Liver (tissue), 3 donors: ENCODE measurements at regions not wholly inside any gene's neighbourhood (a gene's known extent, or its start where the extent isn't known, plus 50 kb on each side); places are given as distances from the start of the nearest gene placed in this dataset.

Source experiments
- NR2F2 ChIP-seq: IDR thresholded peaks from 2 replicates; pipeline ENCODE4 v1.6.1; 2016; ENCODE audit warnings: antibody characterized with exemption
- RAD21 ChIP-seq, 2 donors: IDR thresholded peaks; 2 replicates each; pipeline ENCODE4 v1.6.1; 2016; ENCODE audit warnings: antibody characterized with exemption in 2 of 2, mild to moderate bottlenecking in 2 of 2
- TAF1 ChIP-seq: conservative IDR thresholded peaks from 2 replicates; pipeline ENCODE4 v1.6.1; 2016; ENCODE audit warnings: antibody characterized with exemption, mild to moderate bottlenecking
- TF ChIP-seq, protein P1 (sequence below): fragments of 150-350 bp; IDR thresholded peaks from 2 replicates; pipeline ENCODE4 v1.5.1; 2017; ENCODE audit warnings: improper control_type of control experiment, low read depth, low read length; ENCODE audit not compliant: missing input control
- TF ChIP-seq, protein P2 (sequence below): IDR thresholded peaks from 2 replicates; pipeline ENCODE4 v1.6.1; 2016; ENCODE audit warnings: antibody characterized with exemption
- donor health status: healthy.
- donor health status: healthy.

DNA sequence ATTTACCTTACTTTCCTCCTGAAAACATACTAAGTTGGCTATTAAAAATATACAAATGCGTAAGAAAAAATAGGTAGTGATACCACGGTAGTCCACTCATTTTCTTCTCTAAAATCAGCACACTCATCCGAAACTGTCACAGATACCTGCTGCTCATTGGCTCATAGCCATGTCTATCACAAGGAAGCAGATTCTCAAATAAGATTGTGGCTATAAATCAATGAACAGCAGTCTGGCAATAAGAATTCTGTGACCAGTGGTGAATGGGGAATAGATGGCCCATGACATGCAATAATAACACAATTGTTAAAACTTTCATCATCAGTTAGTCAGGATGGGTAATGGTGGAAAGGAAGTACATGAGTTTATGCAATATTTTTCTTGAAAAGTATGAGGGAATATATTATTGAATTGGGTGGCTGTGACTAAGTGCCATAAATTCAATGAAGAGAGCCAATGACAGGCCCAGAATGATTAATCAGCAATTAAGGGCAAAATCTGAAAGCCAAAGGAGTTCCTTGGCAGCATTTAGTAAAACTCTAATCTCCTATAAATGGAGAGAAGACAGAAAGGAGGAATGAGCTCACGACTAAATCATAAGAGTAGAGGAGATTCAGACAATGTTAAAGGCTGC is 202.3 kb upstream of the NEIL3 start:
- TF ChIP-seq, protein P1, sequence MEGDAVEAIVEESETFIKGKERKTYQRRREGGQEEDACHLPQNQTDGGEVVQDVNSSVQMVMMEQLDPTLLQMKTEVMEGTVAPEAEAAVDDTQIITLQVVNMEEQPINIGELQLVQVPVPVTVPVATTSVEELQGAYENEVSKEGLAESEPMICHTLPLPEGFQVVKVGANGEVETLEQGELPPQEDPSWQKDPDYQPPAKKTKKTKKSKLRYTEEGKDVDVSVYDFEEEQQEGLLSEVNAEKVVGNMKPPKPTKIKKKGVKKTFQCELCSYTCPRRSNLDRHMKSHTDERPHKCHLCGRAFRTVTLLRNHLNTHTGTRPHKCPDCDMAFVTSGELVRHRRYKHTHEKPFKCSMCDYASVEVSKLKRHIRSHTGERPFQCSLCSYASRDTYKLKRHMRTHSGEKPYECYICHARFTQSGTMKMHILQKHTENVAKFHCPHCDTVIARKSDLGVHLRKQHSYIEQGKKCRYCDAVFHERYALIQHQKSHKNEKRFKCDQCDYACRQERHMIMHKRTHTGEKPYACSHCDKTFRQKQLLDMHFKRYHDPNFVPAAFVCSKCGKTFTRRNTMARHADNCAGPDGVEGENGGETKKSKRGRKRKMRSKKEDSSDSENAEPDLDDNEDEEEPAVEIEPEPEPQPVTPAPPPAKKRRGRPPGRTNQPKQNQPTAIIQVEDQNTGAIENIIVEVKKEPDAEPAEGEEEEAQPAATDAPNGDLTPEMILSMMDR: no peak
- TF ChIP-seq, protein P2, sequence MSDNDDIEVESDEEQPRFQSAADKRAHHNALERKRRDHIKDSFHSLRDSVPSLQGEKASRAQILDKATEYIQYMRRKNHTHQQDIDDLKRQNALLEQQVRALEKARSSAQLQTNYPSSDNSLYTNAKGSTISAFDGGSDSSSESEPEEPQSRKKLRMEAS: no peak
- no peak for TF ChIP-seq TAF1
- TF ChIP-seq RAD21 (IDR thresholded peaks at IDR 0.05): no peak
- TF ChIP-seq NR2F2: no peak
